ENCODE measurements at regions not wholly inside any gene's neighbourhood (a gene's known extent, or its start where the extent isn't known, plus 50 kb on each side); places are given as distances from the start of the nearest gene placed in this dataset.

- no peaks in the 10 kb centered on the region for H3K9me3 Mint-ChIP-seq
- peaks cover 17% of the 10 kb centered on the region for H3K27me3 Mint-ChIP-seq (ENCODE audit: insufficient read depth)
- no peak for TF ChIP-seq CTCF (IDR thresholded peaks at IDR 0.05)
- no peak overlapping the region for H3K4me3 Mint-ChIP-seq
- H3K27ac Mint-ChIP-seq: no peak overlapping the region
- DNase-seq: no peak
- no peaks in the 10 kb centered on the region for H3K36me3 Mint-ChIP-seq (ENCODE audit: low read depth)
- no peaks in the 10 kb centered on the region for H3K4me1 Mint-ChIP-seq (ENCODE audit: low read depth)
Observed at GRCh38 chr4:183763990-183764754, 105.1 kb downstream of the TRAPPC11 start.

GRCh38 chr4:183765251-183765911 lies 106.3 kb downstream of the TRAPPC11 start:
- Mint-ChIP-seq H3K4me3 (no peak overlapping the region), H3K9me3 (no peaks in the 10 kb centered on the region), H3K36me3 (ENCODE audit: low read depth) (no peaks in the 10 kb centered on the region), H3K27ac (no peak overlapping the region), H3K4me1 (ENCODE audit: low read depth) (no peaks in the 10 kb centered on the region), H3K27me3 (ENCODE audit: insufficient read depth) (peaks cover 17% of the 10 kb centered on the region)
- no peak for TF ChIP-seq CTCF (IDR thresholded peaks at IDR 0.05)
- no peak for DNase-seq

GRCh38 chr4:183766140-183766539 lies 107.0 kb downstream of the TRAPPC11 start:
- Mint-ChIP-seq H3K27me3 (ENCODE audit: insufficient read depth) (peaks cover 17% of the 10 kb centered on the region), H3K4me3 (no peak overlapping the region), H3K4me1 (ENCODE audit: low read depth) (no peaks in the 10 kb centered on the region), H3K27ac (no peak overlapping the region), H3K9me3 (no peaks in the 10 kb centered on the region), H3K36me3 (ENCODE audit: low read depth) (no peaks in the 10 kb centered on the region)
- no peak for DNase-seq
- no peak for TF ChIP-seq CTCF (IDR thresholded peaks at IDR 0.05)

GRCh38 chr4:183770906-183771305 lies 111.8 kb downstream of the TRAPPC11 start:
- Mint-ChIP-seq H3K27ac (no peak overlapping the region), H3K36me3 (ENCODE audit: low read depth) (no peaks in the 10 kb centered on the region), H3K4me1 (ENCODE audit: low read depth) (no peaks in the 10 kb centered on the region), H3K4me3 (no peak overlapping the region), H3K9me3 (no peaks in the 10 kb centered on the region), H3K27me3 (ENCODE audit: insufficient read depth) (peaks cover 5% of the 10 kb centered on the region)
- no peak for DNase-seq
- no peak for TF ChIP-seq CTCF (IDR thresholded peaks at IDR 0.05)

GRCh38 chr4:183772361-183772760 lies 113.3 kb downstream of the TRAPPC11 start:
- no peak for TF ChIP-seq CTCF (IDR thresholded peaks at IDR 0.05)
- DNase-seq: no peak
- no peaks in the 10 kb centered on the region for H3K9me3 Mint-ChIP-seq
- H3K27ac Mint-ChIP-seq: no peak overlapping the region
- no peaks in the 10 kb centered on the region for H3K36me3 Mint-ChIP-seq (ENCODE audit: low read depth)
- H3K4me1 Mint-ChIP-seq (ENCODE audit: low read depth): no peaks in the 10 kb centered on the region
- no peaks in the 10 kb centered on the region; the same call in none of the 2 replicates for H3K27me3 Mint-ChIP-seq (ENCODE audit: insufficient read depth)
- no peak overlapping the region for H3K4me3 Mint-ChIP-seq

All from HFFc6 (cell line).